WTC11 (cell line): ENCODE measurements at regions not wholly inside any gene's neighbourhood (a gene's known extent, or its start where the extent isn't known, plus 50 kb on each side); places are given as distances from the start of the nearest gene placed in this dataset.

Experiments used
- ATAC-seq: fragments of 200-7000 bp; cut with Tn5 transposase; 2 replicates; pipeline ENCODE4 v1.10.0; 2021; ENCODE audit warnings: mild to moderate bottlenecking, moderate library complexity
- CTCF ChIA-PET: fragments of 300-600 bp; sonication (Branson Sonifier 250); formaldehyde crosslinking; loops from one replicate; lab custom pipeline; 2021; ENCODE audit warnings: antibody characterized with exemption; lab: Charles Lee
- POLR2A ChIA-PET: fragments of 350-600 bp; sonication (Branson Sonifier 250); formaldehyde crosslinking; loops from one replicate; lab custom pipeline; 2021; ENCODE audit warnings: antibody characterized with exemption; lab: Charles Lee
- DNase-seq: peaks from one replicate; pipeline ENCODE4 v3.0.0; 2021; ENCODE audit warnings: low spot score
- H3K27ac Mint-ChIP-seq: 2 replicates; pipeline ENCODE4 v1.8.0; 2021; ENCODE audit warnings: mixed read lengths
- H3K27me3 Mint-ChIP-seq: 2 replicates; pipeline ENCODE4 v1.8.0; 2021; ENCODE audit warnings: low read depth, mild to moderate bottlenecking, moderate library complexity, mixed read lengths
- H3K36me3 Mint-ChIP-seq: 2 replicates; pipeline ENCODE4 v1.8.0; 2021; ENCODE audit warnings: mixed read lengths
- H3K4me1 Mint-ChIP-seq: 2 replicates; pipeline ENCODE4 v1.8.0; 2022; ENCODE audit warnings: mixed read lengths
- H3K4me3 Mint-ChIP-seq: 2 replicates; pipeline ENCODE4 v1.8.0; 2021; ENCODE audit warnings: mild to moderate bottlenecking, moderate library complexity, mixed read lengths
- H3K9me3 Mint-ChIP-seq: 2 replicates; pipeline ENCODE4 v1.8.0; 2021; ENCODE audit warnings: mixed read lengths
- ETV6 ChIP-seq: sonication (generic); formaldehyde crosslinking; IDR thresholded peaks from 2 replicates; pipeline ENCODE4 v1.8.1; 2022; ENCODE audit warnings: mild to moderate bottlenecking, missing genetic modification reagents
- FOXJ3 ChIP-seq: sonication (generic); formaldehyde crosslinking; IDR thresholded peaks from 2 replicates; pipeline ENCODE4 v1.9.0; 2021; ENCODE audit warnings: missing genetic modification reagents, mild to moderate bottlenecking, borderline replicate concordance
- FOXK1 ChIP-seq: sonication (generic); formaldehyde crosslinking; IDR thresholded peaks from 2 replicates; pipeline ENCODE4 v1.8.0; 2022; ENCODE audit warnings: mild to moderate bottlenecking, moderate library complexity, missing genetic modification reagents
- FOXP1 ChIP-seq: sonication (generic); formaldehyde crosslinking; IDR thresholded peaks from 2 replicates; pipeline ENCODE4 v1.8.0; 2022; ENCODE audit warnings: missing genetic modification reagents, mild to moderate bottlenecking, moderate library complexity, borderline replicate concordance
- IRF2 ChIP-seq: sonication (generic); formaldehyde crosslinking; IDR thresholded peaks from 2 replicates; pipeline ENCODE4 v1.8.0; 2022; ENCODE audit warnings: low read depth, missing genetic modification reagents, borderline replicate concordance
- JAZF1 ChIP-seq: fragments of 250-450 bp; sonication (Bioruptor Pico); IDR thresholded peaks from 2 replicates; pipeline ENCODE4 v1.9.0; 2021; ENCODE audit warnings: moderate library complexity, mild to moderate bottlenecking, inconsistent platforms
- KAT7 ChIP-seq: sonication (generic); formaldehyde crosslinking; IDR thresholded peaks from 2 replicates; pipeline ENCODE4 v1.8.1; 2023; ENCODE audit warnings: missing genetic modification reagents, mild to moderate bottlenecking, borderline replicate concordance
- NFATC4 ChIP-seq: fragments of 250-450 bp; sonication (Bioruptor Pico); IDR thresholded peaks from 2 replicates; pipeline ENCODE4 v1.9.0; 2021; ENCODE audit warnings: mild to moderate bottlenecking
- NR2C2 ChIP-seq: sonication (generic); formaldehyde crosslinking; IDR thresholded peaks from 2 replicates; pipeline ENCODE4 v1.8.0; 2022; ENCODE audit warnings: mild to moderate bottlenecking, missing genetic modification reagents
- SP1 ChIP-seq: sonication (generic); formaldehyde crosslinking; conservative IDR thresholded peaks from 2 replicates; pipeline ENCODE4 v1.8.1; 2022; ENCODE audit warnings: missing genetic modification reagents
- TCF7 ChIP-seq: sonication (generic); formaldehyde crosslinking; IDR thresholded peaks from 2 replicates; pipeline ENCODE4 v1.8.0; 2022; ENCODE audit warnings: mild to moderate bottlenecking, low read depth, missing genetic modification reagents, moderate library complexity
- TEAD4 ChIP-seq: sonication (generic); formaldehyde crosslinking; IDR thresholded peaks from 2 replicates; pipeline ENCODE4 v1.8.0; 2022; ENCODE audit warnings: mild to moderate bottlenecking, missing genetic modification reagents
- ZNF219 ChIP-seq: sonication (generic); formaldehyde crosslinking; IDR thresholded peaks from 2 replicates; pipeline ENCODE4 v1.8.0; 2023; ENCODE audit warnings: missing genetic modification reagents, mild to moderate bottlenecking, borderline replicate concordance
- ZNF423 ChIP-seq: fragments of 250-450 bp; sonication (Bioruptor Pico); IDR thresholded peaks from 2 replicates; pipeline ENCODE4 v2.1.2; 2022; ENCODE audit warnings: mild to moderate bottlenecking, moderate library complexity
- ZNF671 ChIP-seq: fragments of 250-450 bp; sonication (Bioruptor Pico); IDR thresholded peaks from 2 replicates; pipeline ENCODE4 v1.8.0; 2021; ENCODE audit warnings: mild to moderate bottlenecking
- TF ChIP-seq, protein P1 (sequence below): sonication (generic); formaldehyde crosslinking; IDR thresholded peaks from 2 replicates; pipeline ENCODE4 v1.8.1; 2022; ENCODE audit warnings: mild to moderate bottlenecking, moderate library complexity, missing genetic modification reagents
- TF ChIP-seq, protein P2 (sequence below): fragments of 250-450 bp; sonication (Bioruptor Pico); IDR thresholded peaks from 2 replicates; pipeline ENCODE4 v2.1.2; 2022; ENCODE audit warnings: mild to moderate bottlenecking, moderate library complexity
- TF ChIP-seq, protein P3 (sequence below): sonication (generic); formaldehyde crosslinking; conservative IDR thresholded peaks from 2 replicates; pipeline ENCODE4 v1.8.1; 2022; ENCODE audit warnings: mild to moderate bottlenecking, missing genetic modification reagents
- TF ChIP-seq, protein P4 (sequence below): sonication (generic); formaldehyde crosslinking; IDR thresholded peaks from 2 replicates; pipeline ENCODE4 v1.8.0; 2023; ENCODE audit warnings: missing genetic modification reagents
- TF ChIP-seq, protein P5 (sequence below): fragments of 250-450 bp; sonication (Bioruptor Pico); IDR thresholded peaks from 2 replicates; pipeline ENCODE4 v1.8.0; 2021; ENCODE audit warnings: mild to moderate bottlenecking
- TF ChIP-seq, protein P6 (sequence below): sonication (generic); formaldehyde crosslinking; IDR thresholded peaks from 2 replicates; pipeline ENCODE4 v1.8.1; 2023; ENCODE audit warnings: mild to moderate bottlenecking, missing genetic modification reagents, moderate library complexity
- TF ChIP-seq, protein P7 (sequence below): sonication (generic); formaldehyde crosslinking; IDR thresholded peaks from 2 replicates; pipeline ENCODE4 v1.8.1; 2023; ENCODE audit warnings: mild to moderate bottlenecking, moderate library complexity, missing genetic modification reagents

DNA sequence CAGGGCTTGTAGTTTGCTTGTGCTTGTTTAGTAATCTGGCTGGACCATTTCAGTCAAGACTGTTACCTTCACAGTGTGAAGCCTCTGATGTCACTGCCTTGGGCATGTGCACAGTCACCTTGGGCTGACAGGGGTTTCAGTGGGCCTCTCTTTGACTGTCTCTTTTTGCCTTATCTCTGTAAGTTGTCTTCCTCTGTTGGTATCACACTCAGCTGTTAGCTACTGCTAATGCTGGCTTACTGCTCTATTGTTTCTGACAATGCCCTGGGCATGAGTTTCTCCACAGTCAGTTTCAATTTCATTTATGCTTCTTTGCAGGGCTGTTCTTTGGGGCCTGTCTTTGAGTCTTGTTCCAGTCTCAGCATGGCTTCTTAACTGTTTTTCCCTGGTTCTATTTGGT lies 201.9 kb upstream of the SHH start:
- H3K27ac Mint-ChIP-seq: no peak overlapping the region
- no peak for ATAC-seq
- CTCF ChIA-PET: interaction anchor here (0.6 kb wide), 1 partner anchor 32 kb away, joined by 3 read pairs; no protein-coding TSS in a partner anchor

DNA sequence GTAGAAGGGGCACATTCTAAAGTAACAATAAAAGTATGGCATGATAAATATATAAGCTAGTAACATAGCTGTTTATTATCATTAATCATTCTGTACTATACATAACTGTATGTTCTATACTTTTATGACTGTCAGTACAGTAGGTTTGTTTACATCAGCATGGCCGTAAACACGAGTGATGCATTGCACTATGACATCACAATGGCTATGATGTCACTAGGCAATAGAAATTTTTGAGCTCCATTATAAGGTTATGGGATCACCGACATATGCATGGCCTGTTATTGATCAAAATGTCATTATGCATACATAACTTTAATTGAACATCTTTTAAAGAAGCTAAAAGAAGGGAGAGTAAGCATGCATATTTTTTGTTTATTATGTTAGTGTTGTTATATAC lies 200.1 kb upstream of the SHH start:
- ChIA-PET POLR2A (no interaction called here), CTCF (no interaction called here)
- ATAC-seq: no peak
- DNase-seq: no peak
- H3K36me3 Mint-ChIP-seq: peaks cover 28% of the 10 kb centered on the region
- H3K4me1 Mint-ChIP-seq: no peaks in the 10 kb centered on the region
- H3K4me3 Mint-ChIP-seq: no peak overlapping the region
- H3K27ac Mint-ChIP-seq: no peak overlapping the region
- TF ChIP-seq, protein P1, sequence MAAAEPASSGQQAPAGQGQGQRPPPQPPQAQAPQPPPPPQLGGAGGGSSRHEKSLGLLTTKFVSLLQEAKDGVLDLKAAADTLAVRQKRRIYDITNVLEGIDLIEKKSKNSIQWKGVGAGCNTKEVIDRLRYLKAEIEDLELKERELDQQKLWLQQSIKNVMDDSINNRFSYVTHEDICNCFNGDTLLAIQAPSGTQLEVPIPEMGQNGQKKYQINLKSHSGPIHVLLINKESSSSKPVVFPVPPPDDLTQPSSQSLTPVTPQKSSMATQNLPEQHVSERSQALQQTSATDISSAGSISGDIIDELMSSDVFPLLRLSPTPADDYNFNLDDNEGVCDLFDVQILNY: no peak
- TF ChIP-seq SP1: no peak
- TF ChIP-seq, protein P2, sequence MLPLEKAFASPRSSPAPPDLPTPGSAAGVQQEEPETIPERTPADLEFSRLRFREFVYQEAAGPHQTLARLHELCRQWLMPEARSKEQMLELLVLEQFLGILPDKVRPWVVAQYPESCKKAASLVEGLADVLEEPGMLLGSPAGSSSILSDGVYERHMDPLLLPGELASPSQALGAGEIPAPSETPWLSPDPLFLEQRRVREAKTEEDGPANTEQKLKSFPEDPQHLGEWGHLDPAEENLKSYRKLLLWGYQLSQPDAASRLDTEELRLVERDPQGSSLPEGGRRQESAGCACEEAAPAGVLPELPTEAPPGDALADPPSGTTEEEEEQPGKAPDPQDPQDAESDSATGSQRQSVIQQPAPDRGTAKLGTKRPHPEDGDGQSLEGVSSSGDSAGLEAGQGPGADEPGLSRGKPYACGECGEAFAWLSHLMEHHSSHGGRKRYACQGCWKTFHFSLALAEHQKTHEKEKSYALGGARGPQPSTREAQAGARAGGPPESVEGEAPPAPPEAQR (CRISPR knock-in tag): no peak
- TF ChIP-seq ZNF423 (CRISPR knock-in tag): no peak
- H3K9me3 Mint-ChIP-seq: peaks cover 68% of the 10 kb centered on the region
- H3K27me3 Mint-ChIP-seq: no peaks in the 10 kb centered on the region

More for the DNA sequence above, 201.9 kb upstream of the SHH start:
- Mint-ChIP-seq H3K36me3 (peaks cover 26% of the 10 kb centered on the region), H3K27me3 (no peaks in the 10 kb centered on the region)
- TF ChIP-seq FOXJ3 (CRISPR knock-in tag) (no peak), FOXK1 (CRISPR knock-in tag) (no peak), IRF2 (CRISPR knock-in tag) (no peak), KAT7 (CRISPR knock-in tag) (no peak), ZNF671 (CRISPR knock-in tag) (no peak), TEAD4 (no peak), ETV6 (CRISPR knock-in tag) (no peak), ZNF219 (CRISPR knock-in tag) (no peak), NFATC4 (CRISPR knock-in tag) (no peak), NR2C2 (CRISPR knock-in tag) (no peak), JAZF1 (CRISPR knock-in tag) (no peak), FOXP1 (CRISPR knock-in tag) (no peak), TCF7 (CRISPR knock-in tag) (no peak)
- TF ChIP-seq, protein P3, sequence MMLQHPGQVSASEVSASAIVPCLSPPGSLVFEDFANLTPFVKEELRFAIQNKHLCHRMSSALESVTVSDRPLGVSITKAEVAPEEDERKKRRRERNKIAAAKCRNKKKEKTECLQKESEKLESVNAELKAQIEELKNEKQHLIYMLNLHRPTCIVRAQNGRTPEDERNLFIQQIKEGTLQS: no peak
- TF ChIP-seq, protein P4, sequence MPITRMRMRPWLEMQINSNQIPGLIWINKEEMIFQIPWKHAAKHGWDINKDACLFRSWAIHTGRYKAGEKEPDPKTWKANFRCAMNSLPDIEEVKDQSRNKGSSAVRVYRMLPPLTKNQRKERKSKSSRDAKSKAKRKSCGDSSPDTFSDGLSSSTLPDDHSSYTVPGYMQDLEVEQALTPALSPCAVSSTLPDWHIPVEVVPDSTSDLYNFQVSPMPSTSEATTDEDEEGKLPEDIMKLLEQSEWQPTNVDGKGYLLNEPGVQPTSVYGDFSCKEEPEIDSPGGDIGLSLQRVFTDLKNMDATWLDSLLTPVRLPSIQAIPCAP (CRISPR knock-in tag): no peak
- TF ChIP-seq, protein P5, sequence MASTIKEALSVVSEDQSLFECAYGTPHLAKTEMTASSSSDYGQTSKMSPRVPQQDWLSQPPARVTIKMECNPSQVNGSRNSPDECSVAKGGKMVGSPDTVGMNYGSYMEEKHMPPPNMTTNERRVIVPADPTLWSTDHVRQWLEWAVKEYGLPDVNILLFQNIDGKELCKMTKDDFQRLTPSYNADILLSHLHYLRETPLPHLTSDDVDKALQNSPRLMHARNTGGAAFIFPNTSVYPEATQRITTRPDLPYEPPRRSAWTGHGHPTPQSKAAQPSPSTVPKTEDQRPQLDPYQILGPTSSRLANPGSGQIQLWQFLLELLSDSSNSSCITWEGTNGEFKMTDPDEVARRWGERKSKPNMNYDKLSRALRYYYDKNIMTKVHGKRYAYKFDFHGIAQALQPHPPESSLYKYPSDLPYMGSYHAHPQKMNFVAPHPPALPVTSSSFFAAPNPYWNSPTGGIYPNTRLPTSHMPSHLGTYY (CRISPR knock-in tag): no peak
- TF ChIP-seq, protein P6, sequence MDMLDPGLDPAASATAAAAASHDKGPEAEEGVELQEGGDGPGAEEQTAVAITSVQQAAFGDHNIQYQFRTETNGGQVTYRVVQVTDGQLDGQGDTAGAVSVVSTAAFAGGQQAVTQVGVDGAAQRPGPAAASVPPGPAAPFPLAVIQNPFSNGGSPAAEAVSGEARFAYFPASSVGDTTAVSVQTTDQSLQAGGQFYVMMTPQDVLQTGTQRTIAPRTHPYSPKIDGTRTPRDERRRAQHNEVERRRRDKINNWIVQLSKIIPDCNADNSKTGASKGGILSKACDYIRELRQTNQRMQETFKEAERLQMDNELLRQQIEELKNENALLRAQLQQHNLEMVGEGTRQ (CRISPR knock-in tag): no peak
- TF ChIP-seq, protein P7, sequence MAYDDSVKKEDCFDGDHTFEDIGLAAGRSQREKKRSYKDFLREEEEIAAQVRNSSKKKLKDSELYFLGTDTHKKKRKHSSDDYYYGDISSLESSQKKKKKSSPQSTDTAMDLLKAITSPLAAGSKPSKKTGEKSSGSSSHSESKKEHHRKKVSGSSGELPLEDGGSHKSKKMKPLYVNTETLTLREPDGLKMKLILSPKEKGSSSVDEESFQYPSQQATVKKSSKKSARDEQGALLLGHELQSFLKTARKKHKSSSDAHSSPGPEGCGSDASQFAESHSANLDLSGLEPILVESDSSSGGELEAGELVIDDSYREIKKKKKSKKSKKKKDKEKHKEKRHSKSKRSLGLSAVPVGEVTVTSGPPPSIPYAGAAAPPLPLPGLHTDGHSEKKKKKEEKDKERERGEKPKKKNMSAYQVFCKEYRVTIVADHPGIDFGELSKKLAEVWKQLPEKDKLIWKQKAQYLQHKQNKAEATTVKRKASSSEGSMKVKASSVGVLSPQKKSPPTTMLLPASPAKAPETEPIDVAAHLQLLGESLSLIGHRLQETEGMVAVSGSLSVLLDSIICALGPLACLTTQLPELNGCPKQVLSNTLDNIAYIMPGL (CRISPR knock-in tag): no peak
- TF ChIP-seq, all 79 proteins: peak for 0
- DNase-seq: no peak
- no peaks in the 10 kb centered on the region for H3K4me1 Mint-ChIP-seq
- POLR2A ChIA-PET: no interaction called here
- H3K4me3 Mint-ChIP-seq: no peak overlapping the region
- peaks cover 64% of the 10 kb centered on the region for H3K9me3 Mint-ChIP-seq
